A673 (cell line): ENCODE measurements at regions not wholly inside any gene's neighbourhood (a gene's known extent, or its start where the extent isn't known, plus 50 kb on each side); places are given as distances from the start of the nearest gene placed in this dataset.

Experiments
- BruUV-seq: library from RNA; stranded (reverse); fragments of 400-500 nt; replicated peaks from 2 replicates; lab custom pipeline; 2021; lab: Mats Ljungman, UMichigan
- CTCF ChIA-PET: fragments of 300-600 bp; sonication (Branson Sonifier 250); formaldehyde crosslinking; loops from one replicate; lab custom pipeline; 2022; ENCODE audit warnings: antibody characterized with exemption; lab: Charles Lee
- POLR2A ChIA-PET: fragments of 300-600 bp; sonication (Branson Sonifier 250); formaldehyde crosslinking; loops from one replicate; lab custom pipeline; 2022; ENCODE audit warnings: antibody characterized with exemption; ENCODE audit not compliant: low non-redundant PET; lab: Charles Lee
- DNase-seq: peaks from one replicate; pipeline ENCODE4 v3.0.0-alpha.2; 2015; ENCODE audit warnings: low spot score
- H3K27ac ChIP-seq: fragments of 200-600 bp; sonication (generic); 2 replicates; pipeline ENCODE4 v1.5.1; 2016; ENCODE audit warnings: mixed run types, low read depth, mild to moderate bottlenecking, mixed read lengths, antibody characterized with exemption, low read length; ENCODE audit not compliant: poor library complexity, severe bottlenecking
- H3K27me3 ChIP-seq: fragments of 200-600 bp; sonication (generic); replicated peaks from 2 replicates; pipeline ENCODE4 v1.6.1; 2017; ENCODE audit warnings: mixed run types, low read depth, mild to moderate bottlenecking, mixed read lengths, antibody characterized with exemption, low read length; ENCODE audit not compliant: insufficient read depth, poor library complexity
- H3K36me3 ChIP-seq: fragments of 200-600 bp; sonication (generic); 2 replicates; pipeline ENCODE4 v1.6.1; 2016; ENCODE audit warnings: mixed run types, mild to moderate bottlenecking, mixed read lengths, antibody characterized with exemption, low read length; ENCODE audit not compliant: insufficient read depth, poor library complexity, severe bottlenecking
- H3K4me1 ChIP-seq: fragments of 200-600 bp; sonication (generic); 2 replicates; pipeline ENCODE4 v1.6.1; 2017; ENCODE audit warnings: mixed run types, mild to moderate bottlenecking, mixed read lengths, antibody characterized with exemption, low read length; ENCODE audit not compliant: insufficient read depth, poor library complexity, severe bottlenecking
- H3K4me3 ChIP-seq: fragments of 200-600 bp; sonication (generic); 2 replicates; pipeline ENCODE4 v1.5.1; 2016; ENCODE audit warnings: low read depth, mixed run types, mild to moderate bottlenecking, mixed read lengths, low read length; ENCODE audit not compliant: poor library complexity, severe bottlenecking
- H3K9me3 ChIP-seq: fragments of 200-600 bp; sonication (generic); 2 replicates; pipeline ENCODE4 v1.6.1; 2016; ENCODE audit warnings: mixed run types, low read depth, mild to moderate bottlenecking, mixed read lengths, antibody characterized with exemption, low read length; ENCODE audit not compliant: poor library complexity, severe bottlenecking
- EZH2 ChIP-seq: fragments of 200-600 bp; sonication (generic); IDR thresholded peaks from 2 replicates; pipeline ENCODE4 v1.6.1; 2017; ENCODE audit warnings: borderline replicate concordance, low read depth, mild to moderate bottlenecking, mixed read lengths, antibody characterized with exemption, low read length; ENCODE audit not compliant: poor library complexity, severe bottlenecking
- intact Hi-C: fragments of 100-400 bp; cut with micrococcal nuclease; formaldehyde crosslinking; loops from one replicate; pipeline ENCODE4 v1.10.0; 2022; ENCODE audit not compliant: unreplicated experiment
- TF ChIP-seq, protein P1 (sequence below): fragments of 300-800, 200-600 bp; sonication (generic); conservative IDR thresholded peaks from 2 replicates; pipeline ENCODE4 v1.5.1; 2017; ENCODE audit warnings: low read depth, mild to moderate bottlenecking, antibody characterized with exemption, low read length, moderate library complexity, mixed read lengths

DNA sequence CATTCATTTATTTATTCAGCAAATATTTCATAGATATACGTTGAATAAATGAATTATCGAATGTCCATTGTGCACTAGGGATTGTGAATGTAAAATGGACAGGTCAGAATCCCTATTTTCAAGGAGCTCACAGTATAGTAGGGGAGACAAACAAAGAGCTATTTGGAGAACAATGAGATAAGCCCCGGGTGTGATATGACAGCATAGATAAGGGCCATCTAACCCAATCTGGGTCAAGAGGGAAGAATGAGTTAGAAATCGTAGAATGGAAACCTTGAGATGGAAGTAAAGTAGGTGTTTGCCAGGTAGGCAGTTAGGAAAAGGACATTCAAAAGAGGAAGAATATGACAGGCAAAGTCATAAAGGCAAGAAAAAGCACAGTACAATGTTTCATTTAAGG is 132.2 kb upstream of the GOLGA6L4 start:
- DNase-seq, result no peak
- H3K4me1 ChIP-seq, result no peaks in the 10 kb centered on the region
- H3K27me3 ChIP-seq, result no peaks in the 10 kb centered on the region
- intact Hi-C loops, result no loop called here
- no TSS peak for BruUV-seq
- H3K9me3 ChIP-seq, result no peaks in the 10 kb centered on the region
- no peak overlapping the region for H3K4me3 ChIP-seq
- TF ChIP-seq, protein P1, sequence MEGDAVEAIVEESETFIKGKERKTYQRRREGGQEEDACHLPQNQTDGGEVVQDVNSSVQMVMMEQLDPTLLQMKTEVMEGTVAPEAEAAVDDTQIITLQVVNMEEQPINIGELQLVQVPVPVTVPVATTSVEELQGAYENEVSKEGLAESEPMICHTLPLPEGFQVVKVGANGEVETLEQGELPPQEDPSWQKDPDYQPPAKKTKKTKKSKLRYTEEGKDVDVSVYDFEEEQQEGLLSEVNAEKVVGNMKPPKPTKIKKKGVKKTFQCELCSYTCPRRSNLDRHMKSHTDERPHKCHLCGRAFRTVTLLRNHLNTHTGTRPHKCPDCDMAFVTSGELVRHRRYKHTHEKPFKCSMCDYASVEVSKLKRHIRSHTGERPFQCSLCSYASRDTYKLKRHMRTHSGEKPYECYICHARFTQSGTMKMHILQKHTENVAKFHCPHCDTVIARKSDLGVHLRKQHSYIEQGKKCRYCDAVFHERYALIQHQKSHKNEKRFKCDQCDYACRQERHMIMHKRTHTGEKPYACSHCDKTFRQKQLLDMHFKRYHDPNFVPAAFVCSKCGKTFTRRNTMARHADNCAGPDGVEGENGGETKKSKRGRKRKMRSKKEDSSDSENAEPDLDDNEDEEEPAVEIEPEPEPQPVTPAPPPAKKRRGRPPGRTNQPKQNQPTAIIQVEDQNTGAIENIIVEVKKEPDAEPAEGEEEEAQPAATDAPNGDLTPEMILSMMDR, result no peak
- no peak for TF ChIP-seq EZH2
- ChIA-PET CTCF (no interaction called here), POLR2A (no interaction called here)
- H3K27ac ChIP-seq, result no peak overlapping the region
- no peaks in the 10 kb centered on the region for H3K36me3 ChIP-seq

DNA sequence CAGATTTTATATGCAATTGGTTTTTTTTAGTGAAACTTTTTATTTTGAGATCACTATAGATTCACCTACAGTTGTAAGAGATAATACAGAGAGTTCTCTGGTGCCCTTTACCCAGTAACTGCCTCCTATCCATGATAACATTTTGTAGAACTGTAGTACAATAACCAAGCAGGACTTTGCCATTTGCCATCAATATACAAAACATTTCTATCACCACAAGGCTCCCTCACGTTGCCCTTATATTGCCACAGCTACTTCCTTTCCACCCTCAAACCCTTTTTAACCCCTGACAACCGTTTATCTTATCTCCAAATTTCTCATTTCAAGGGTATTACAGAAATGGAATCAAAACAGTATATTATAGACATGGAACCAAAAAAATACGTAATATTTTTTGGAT is 130.7 kb upstream of the GOLGA6L4 start:
- DNase-seq, result no peak
- ChIA-PET POLR2A (no interaction called here), CTCF (no interaction called here)
- intact Hi-C loops, result no loop called here
- Histone ChIP-seq H3K27me3 (no peaks in the 10 kb centered on the region), H3K27ac (no peak overlapping the region), H3K4me3 (no peak overlapping the region), H3K36me3 (no peaks in the 10 kb centered on the region), H3K9me3 (no peaks in the 10 kb centered on the region), H3K4me1 (no peaks in the 10 kb centered on the region)
- no TSS peak for BruUV-seq
- TF ChIP-seq, protein P1, result no peak

DNA sequence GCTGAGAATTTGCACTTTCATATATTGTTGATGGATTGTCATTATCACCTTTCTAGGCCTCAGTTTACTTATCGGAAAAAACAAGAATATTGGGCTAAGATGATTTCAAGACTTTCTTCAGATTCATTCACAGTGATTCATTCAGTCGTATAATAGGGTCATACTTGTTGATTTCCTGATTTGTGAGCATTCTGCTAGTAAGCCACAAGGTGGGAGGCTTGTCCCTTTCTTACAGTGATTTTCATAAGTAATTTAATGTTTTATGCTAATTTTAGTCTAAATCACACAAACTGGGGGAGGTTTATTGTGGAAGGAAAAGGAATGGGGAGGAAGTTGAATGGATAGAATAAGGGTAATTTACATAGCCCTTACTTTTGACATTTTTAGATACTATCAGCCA is 126.8 kb upstream of the GOLGA6L4 start:
- peak; percentile 35 for DNase-seq
- Histone ChIP-seq H3K4me1 (no peaks in the 10 kb centered on the region), H3K4me3 (no peak overlapping the region), H3K36me3 (no peaks in the 10 kb centered on the region), H3K27ac (no peak overlapping the region), H3K9me3 (no peaks in the 10 kb centered on the region), H3K27me3 (no peaks in the 10 kb centered on the region)
- CTCF ChIA-PET, result no interaction called here
- intact Hi-C loops, result no loop called here
- TF ChIP-seq, protein P1, result peak; percentile 50; the same call in 1 of the 2 replicates
- TF ChIP-seq EZH2, result no peak
- POLR2A ChIA-PET, result no interaction called here
- no TSS peak for BruUV-seq
